HL-60 (cell line): ENCODE measurements at regions not wholly inside any gene's neighbourhood (a gene's known extent, or its start where the extent isn't known, plus 50 kb on each side); places are given as distances from the start of the nearest gene placed in this dataset.

Experiments used
- DNase-seq, 2 experiments: peaks; one replicate each; pipeline ENCODE4 v3.0.0-alpha.2; 2010 to 2020; ENCODE audit warnings: low read depth in 1 of 2, low spot score in 1 of 2
- H3K27ac ChIP-seq: fragments of 250-450 bp; sonication (Bioruptor Pico); replicated peaks from 2 replicates; pipeline ENCODE4 v1.5.1; 2020; ENCODE audit warnings: mild to moderate bottlenecking, moderate library complexity
- H3K27me3 ChIP-seq: fragments of 250-450 bp; sonication (Bioruptor Pico); 2 replicates; pipeline ENCODE4 v1.5.1; 2021; ENCODE audit warnings: mild to moderate bottlenecking, moderate library complexity; ENCODE audit not compliant: insufficient read depth, poor library complexity, severe bottlenecking
- H3K4me3 ChIP-seq: replicated peaks from 2 replicates; pipeline ENCODE4 v1.5.1; 2011; ENCODE audit warnings: mild to moderate bottlenecking, control low read depth, low read length; ENCODE audit not compliant: insufficient read depth
- CTCF ChIP-seq: IDR thresholded peaks from one replicate; pipeline ENCODE4 v1.5.1; 2011; ENCODE audit warnings: low read length, control low read depth, inconsistent platforms; ENCODE audit not compliant: insufficient read depth
- GABPA ChIP-seq: IDR thresholded peaks from 2 replicates; pipeline ENCODE4 v1.6.1; 2012; ENCODE audit warnings: low read depth
- POLR2AphosphoS5 ChIP-seq: IDR thresholded peaks from 2 replicates; pipeline ENCODE4 v1.6.1; 2012; ENCODE audit warnings: low read depth
- REST ChIP-seq: IDR thresholded peaks from 2 replicates; pipeline ENCODE4 v1.6.1; 2012; ENCODE audit warnings: low read depth; ENCODE audit not compliant: insufficient replicate concordance
- SPI1 ChIP-seq: IDR thresholded peaks from 2 replicates; pipeline ENCODE4 v1.6.1; 2012; ENCODE audit warnings: low read depth, mild to moderate bottlenecking, borderline replicate concordance

- no peak for DNase-seq
- Histone ChIP-seq H3K27ac (no peak overlapping the region), H3K4me3 (no peak overlapping the region), H3K27me3 (no peaks in the 10 kb centered on the region)
- TF ChIP-seq REST (no peak), CTCF (no peak), POLR2AphosphoS5 (no peak), SPI1 (no peak), GABPA (no peak)
These were observed 185.8 kb downstream of the TTLL2 start for GRCh38 chr6:167510648-167511047.

GRCh38 chr6:167512696-167513375 is 187.9 kb downstream of the TTLL2 start:
- Histone ChIP-seq H3K27me3 (no peaks in the 10 kb centered on the region), H3K4me3 (no peak overlapping the region), H3K27ac (no peak overlapping the region)
- TF ChIP-seq CTCF: no peak
- TF ChIP-seq GABPA: no peak
- TF ChIP-seq REST: no peak
- no peak for TF ChIP-seq POLR2AphosphoS5
- TF ChIP-seq SPI1: no peak
- DNase-seq: no peak

GRCh38 chr6:167513778-167514177 is 188.9 kb downstream of the TTLL2 start:
- no peak for TF ChIP-seq GABPA
- no peak for TF ChIP-seq SPI1
- TF ChIP-seq CTCF: no peak
- TF ChIP-seq POLR2AphosphoS5: no peak
- DNase-seq: no peak
- Histone ChIP-seq H3K27me3 (no peaks in the 10 kb centered on the region), H3K4me3 (no peak overlapping the region), H3K27ac (no peak overlapping the region)

GRCh38 chr6:167514524-167514923 is 189.6 kb downstream of the TTLL2 start:
- TF ChIP-seq GABPA: no peak
- DNase-seq: no peak
- no peak overlapping the region for H3K27ac ChIP-seq
- no peaks in the 10 kb centered on the region for H3K27me3 ChIP-seq
- no peak overlapping the region for H3K4me3 ChIP-seq
